GM18517 (cell line): ENCODE measurements at regions not wholly inside any gene's neighbourhood (a gene's known extent, or its start where the extent isn't known, plus 50 kb on each side); places are given as distances from the start of the nearest gene placed in this dataset.

Experiments used
- ATAC-seq: cut with Tn5 transposase; IDR thresholded peaks from one replicate; pipeline ENCODE4 v1.9.1; 2021; ENCODE audit warnings: mild to moderate bottlenecking, moderate library complexity; ENCODE audit not compliant: unreplicated experiment

- ATAC-seq, result no peak
These were observed 444.5 kb upstream of the SLC8A1 start for GRCh38 chr2:40896358-40896757.

GRCh38 chr2:40914666-40915065, 462.8 kb upstream of the SLC8A1 start:
- no peak for ATAC-seq

- no peak for ATAC-seq
These were observed 463.8 kb upstream of the SLC8A1 start for GRCh38 chr2:40915651-40916050.

- ATAC-seq, result no peak
These were observed 483.5 kb upstream of the SLC8A1 start for GRCh38 chr2:40935349-40935748.

GRCh38 chr2:40937284-40937683, 485.4 kb upstream of the SLC8A1 start:
- ATAC-seq, result no peak

- ATAC-seq, result no peak
These were observed 501.5 kb upstream of the SLC8A1 start for GRCh38 chr2:40953341-40953740.

GRCh38 chr2:40955042-40955441, 503.2 kb upstream of the SLC8A1 start:
- no peak for ATAC-seq

GRCh38 chr2:40955635-40956034, 503.7 kb upstream of the SLC8A1 start:
- ATAC-seq, result no peak

GRCh38 chr2:40957508-40957907, 505.6 kb upstream of the SLC8A1 start:
- ATAC-seq, result no peak

GRCh38 chr2:40962026-40962425, 510.1 kb upstream of the SLC8A1 start:
- ATAC-seq, result no peak

GRCh38 chr2:40964509-40965250, 512.8 kb upstream of the SLC8A1 start:
- no peak for ATAC-seq

GRCh38 chr2:40967451-40967850, 515.6 kb upstream of the SLC8A1 start:
- ATAC-seq, result no peak

- ATAC-seq, result no peak
These were observed 523.3 kb upstream of the SLC8A1 start for GRCh38 chr2:40975151-40975550.

- ATAC-seq, result no peak
These were observed 545.5 kb upstream of the SLC8A1 start for GRCh38 chr2:40997362-40997761.

- ATAC-seq, result no peak
These were observed 548.5 kb upstream of the SLC8A1 start for GRCh38 chr2:41000374-41000773.

- ATAC-seq, result no peak
These were observed 549.0 kb upstream of the SLC8A1 start for GRCh38 chr2:41000906-41001305.

- no peak for ATAC-seq
These were observed 552.8 kb upstream of the SLC8A1 start for GRCh38 chr2:41004700-41005099.

GRCh38 chr2:41020358-41020757, 568.5 kb upstream of the SLC8A1 start:
- ATAC-seq, result no peak

GRCh38 chr2:41024816-41025215, 572.9 kb upstream of the SLC8A1 start:
- no peak for ATAC-seq

GRCh38 chr2:41026613-41027012, 574.7 kb upstream of the SLC8A1 start:
- ATAC-seq, result peak; percentile 96

- ATAC-seq, result no peak
These were observed 575.2 kb upstream of the SLC8A1 start for GRCh38 chr2:41027095-41027494.

GRCh38 chr2:41031282-41031681, 579.4 kb upstream of the SLC8A1 start:
- no peak for ATAC-seq

- ATAC-seq, result no peak
These were observed 580.8 kb upstream of the SLC8A1 start for GRCh38 chr2:41032715-41033114.
